ENCODE measurements at regions not wholly inside any gene's neighbourhood (a gene's known extent, or its start where the extent isn't known, plus 50 kb on each side); places are given as distances from the start of the nearest gene placed in this dataset.
A peak's percentile ranks its signal among the peaks of the same experiment; 100 is the strongest.

- Histone ChIP-seq H3K4me3 (ENCODE audit: low read depth, low read length) (no peak overlapping the region), H3K27ac (no peak overlapping the region), H3K27me3 (ENCODE audit: insufficient read depth, low read depth, severe bottlenecking) (no peaks in the 10 kb centered on the region), H3K36me3 (no peaks in the 10 kb centered on the region), H3K9me3 (ENCODE audit: severe bottlenecking) (peaks cover 3% of the 10 kb centered on the region)
- peak; percentile 38 for DNase-seq
- TF ChIP-seq CTCF (IDR thresholded peaks at IDR 0.05; ENCODE audit: low read depth, low read length) = no peak
Observed at GRCh38 chr12:127539226-127539858, 727.6 kb upstream of the TMEM132C start.

GRCh38 chr12:127542391-127542790, 724.6 kb upstream of the TMEM132C start:
- Histone ChIP-seq H3K4me3 (ENCODE audit: low read depth, low read length) (no peak overlapping the region), H3K9me3 (ENCODE audit: severe bottlenecking) (no peaks in the 10 kb centered on the region), H3K36me3 (no peaks in the 10 kb centered on the region), H3K27ac (no peak overlapping the region), H3K27me3 (ENCODE audit: insufficient read depth, low read depth, severe bottlenecking) (no peaks in the 10 kb centered on the region)
- no peak for TF ChIP-seq CTCF (IDR thresholded peaks at IDR 0.05; ENCODE audit: low read depth, low read length)
- DNase-seq = no peak

GRCh38 chr12:127542931-127543330, 724.0 kb upstream of the TMEM132C start:
- Histone ChIP-seq H3K9me3 (ENCODE audit: severe bottlenecking) (no peaks in the 10 kb centered on the region), H3K4me3 (ENCODE audit: low read depth, low read length) (no peak overlapping the region), H3K27me3 (ENCODE audit: insufficient read depth, low read depth, severe bottlenecking) (no peaks in the 10 kb centered on the region), H3K36me3 (no peaks in the 10 kb centered on the region), H3K27ac (no peak overlapping the region)
- DNase-seq = no peak
- TF ChIP-seq CTCF (IDR thresholded peaks at IDR 0.05; ENCODE audit: low read depth, low read length) = no peak

- DNase-seq = no peak
- TF ChIP-seq CTCF (IDR thresholded peaks at IDR 0.05; ENCODE audit: low read depth, low read length) = no peak
- H3K36me3 ChIP-seq = no peaks in the 10 kb centered on the region
- H3K27me3 ChIP-seq (ENCODE audit: insufficient read depth, low read depth, severe bottlenecking) = no peaks in the 10 kb centered on the region
- H3K9me3 ChIP-seq (ENCODE audit: severe bottlenecking) = no peaks in the 10 kb centered on the region
- H3K27ac ChIP-seq = no peak overlapping the region
- no peak overlapping the region for H3K4me3 ChIP-seq (ENCODE audit: low read depth, low read length)
Observed at GRCh38 chr12:127546721-127547505, 720.1 kb upstream of the TMEM132C start.

- Histone ChIP-seq H3K27me3 (ENCODE audit: insufficient read depth, low read depth, severe bottlenecking) (no peaks in the 10 kb centered on the region), H3K27ac (no peak overlapping the region), H3K36me3 (no peaks in the 10 kb centered on the region), H3K4me3 (ENCODE audit: low read depth, low read length) (no peak overlapping the region), H3K9me3 (ENCODE audit: severe bottlenecking) (no peaks in the 10 kb centered on the region)
- no peak for DNase-seq
- TF ChIP-seq CTCF (IDR thresholded peaks at IDR 0.05; ENCODE audit: low read depth, low read length) = no peak
Observed at GRCh38 chr12:127548123-127548553, 718.8 kb upstream of the TMEM132C start.
